DND-41 (cell line): ENCODE measurements at regions not wholly inside any gene's neighbourhood (a gene's known extent, or its start where the extent isn't known, plus 50 kb on each side); places are given as distances from the start of the nearest gene placed in this dataset.

Source experiments
- ATAC-seq: fragments of 200-7000 bp; cut with Tn5 transposase; 3 replicates; pipeline ENCODE4 v1.9.1; 2021; ENCODE audit warnings: low read depth; ENCODE audit not compliant: insufficient read depth
- DNase-seq: peaks from one replicate; pipeline ENCODE4 v3.0.0-alpha.2; 2020
- H2AFZ ChIP-seq: 2 replicates; pipeline ENCODE4 v1.6.0; 2012; ENCODE audit warnings: low read depth, low read length
- H3K27ac ChIP-seq: 2 replicates; pipeline ENCODE4 v1.5.1; 2012; ENCODE audit warnings: low read length, inconsistent platforms
- H3K27me3 ChIP-seq: fragments of 200-600 bp; sonication (generic); 2 replicates; pipeline ENCODE4 v1.6.0; 2012; ENCODE audit warnings: low read length, mild to moderate bottlenecking, inconsistent platforms; ENCODE audit not compliant: insufficient read depth, poor library complexity
- H3K36me3 ChIP-seq: 2 replicates; pipeline ENCODE4 v1.5.1; 2012; ENCODE audit warnings: low read length, inconsistent platforms; ENCODE audit not compliant: insufficient read depth
- H3K4me1 ChIP-seq: 2 replicates; pipeline ENCODE4 v1.5.1; 2012; ENCODE audit warnings: mild to moderate bottlenecking, low read length; ENCODE audit not compliant: insufficient read depth
- H3K4me2 ChIP-seq: 2 replicates; pipeline ENCODE4 v1.6.0; 2012; ENCODE audit warnings: mild to moderate bottlenecking, moderate library complexity, low read length, inconsistent platforms; ENCODE audit not compliant: insufficient read depth
- H3K4me3 ChIP-seq, 2 experiments: fragments of 200-600 bp in 1 of 2; shearing (Covaris generic) in 1 of 2; 2 replicates each; pipeline ENCODE4 v1.5.1; 2012 to 2016; ENCODE audit warnings: inconsistent platforms in 2 of 2, low read length in 2 of 2, mild to moderate bottlenecking in 2 of 2, low read depth in 1 of 2, moderate library complexity in 1 of 2
- H3K79me2 ChIP-seq: 2 replicates; pipeline ENCODE4 v1.6.0; 2012; ENCODE audit warnings: low read length, inconsistent platforms; ENCODE audit not compliant: insufficient read depth
- H3K9ac ChIP-seq: 2 replicates; pipeline ENCODE4 v1.6.0; 2012; ENCODE audit warnings: low read depth, mild to moderate bottlenecking, inconsistent platforms, low read length, moderate library complexity
- H3K9me3 ChIP-seq: 2 replicates; pipeline ENCODE4 v1.5.1; 2012; ENCODE audit warnings: low read length, moderate library complexity, mild to moderate bottlenecking, inconsistent platforms; ENCODE audit not compliant: insufficient read depth, severe bottlenecking
- H4K20me1 ChIP-seq: 2 replicates; pipeline ENCODE4 v1.6.0; 2012; ENCODE audit warnings: low read length; ENCODE audit not compliant: insufficient read depth
- EZH2 ChIP-seq: IDR thresholded peaks from 3 replicates; pipeline ENCODE4 v1.6.1; 2012; ENCODE audit warnings: borderline replicate concordance, low read depth, mild to moderate bottlenecking, moderate library complexity, low read length, inconsistent platforms; ENCODE audit not compliant: severe bottlenecking
- TF ChIP-seq, protein P1 (sequence below): IDR thresholded peaks from 2 replicates; pipeline ENCODE4 v1.5.1; 2012; ENCODE audit warnings: borderline replicate concordance, low read length, moderate library complexity, mild to moderate bottlenecking; ENCODE audit not compliant: poor library complexity, severe bottlenecking; ENCODE audit errors: extremely low read depth

DNA sequence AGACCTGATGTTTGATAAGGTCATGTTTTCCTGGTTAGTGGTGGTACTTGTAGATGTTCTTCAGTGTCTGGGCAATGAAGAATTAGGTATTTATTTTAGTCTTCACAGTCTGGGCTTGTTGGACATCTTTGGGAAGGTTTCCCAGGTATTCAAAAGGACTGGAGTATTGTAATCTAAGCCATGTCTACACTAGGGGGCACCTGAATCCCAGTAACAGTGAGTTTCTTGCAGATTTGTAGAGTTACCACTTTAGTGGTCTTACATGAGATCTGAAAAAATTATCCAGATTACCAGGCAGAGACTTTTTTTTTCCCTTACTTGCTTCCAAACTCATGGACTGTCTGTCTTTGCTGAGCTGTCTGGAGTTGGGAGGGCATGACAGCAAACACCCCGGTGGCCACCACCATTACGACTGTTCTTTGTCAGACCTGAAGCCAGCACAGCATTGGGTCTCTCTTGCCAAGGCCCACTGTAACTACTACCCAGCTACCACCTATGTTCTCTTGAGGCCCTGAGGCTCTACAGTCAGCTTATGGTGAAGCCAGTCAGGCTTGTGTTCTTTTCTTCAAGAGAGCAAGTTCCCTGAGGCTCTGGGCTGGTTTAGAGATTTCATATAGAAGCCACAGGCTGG lies 820.7 kb upstream of the FBXO33 start:
- Histone ChIP-seq H3K27ac (no peak overlapping the region), H4K20me1 (no peaks in the 10 kb centered on the region), H2AFZ (no peak overlapping the region), H3K27me3 (no peaks in the 10 kb centered on the region), H3K4me3 (no peak overlapping the region), H3K9ac (no peak overlapping the region), H3K9me3 (no peaks in the 10 kb centered on the region), H3K4me1 (no peaks in the 10 kb centered on the region), H3K36me3 (no peaks in the 10 kb centered on the region), H3K79me2 (no peaks in the 10 kb centered on the region), H3K4me2 (no peak overlapping the region)
- no peak for ATAC-seq
- no peak for TF ChIP-seq EZH2
- TF ChIP-seq, protein P1, sequence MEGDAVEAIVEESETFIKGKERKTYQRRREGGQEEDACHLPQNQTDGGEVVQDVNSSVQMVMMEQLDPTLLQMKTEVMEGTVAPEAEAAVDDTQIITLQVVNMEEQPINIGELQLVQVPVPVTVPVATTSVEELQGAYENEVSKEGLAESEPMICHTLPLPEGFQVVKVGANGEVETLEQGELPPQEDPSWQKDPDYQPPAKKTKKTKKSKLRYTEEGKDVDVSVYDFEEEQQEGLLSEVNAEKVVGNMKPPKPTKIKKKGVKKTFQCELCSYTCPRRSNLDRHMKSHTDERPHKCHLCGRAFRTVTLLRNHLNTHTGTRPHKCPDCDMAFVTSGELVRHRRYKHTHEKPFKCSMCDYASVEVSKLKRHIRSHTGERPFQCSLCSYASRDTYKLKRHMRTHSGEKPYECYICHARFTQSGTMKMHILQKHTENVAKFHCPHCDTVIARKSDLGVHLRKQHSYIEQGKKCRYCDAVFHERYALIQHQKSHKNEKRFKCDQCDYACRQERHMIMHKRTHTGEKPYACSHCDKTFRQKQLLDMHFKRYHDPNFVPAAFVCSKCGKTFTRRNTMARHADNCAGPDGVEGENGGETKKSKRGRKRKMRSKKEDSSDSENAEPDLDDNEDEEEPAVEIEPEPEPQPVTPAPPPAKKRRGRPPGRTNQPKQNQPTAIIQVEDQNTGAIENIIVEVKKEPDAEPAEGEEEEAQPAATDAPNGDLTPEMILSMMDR, result no peak
- DNase-seq, result no peak

DNA sequence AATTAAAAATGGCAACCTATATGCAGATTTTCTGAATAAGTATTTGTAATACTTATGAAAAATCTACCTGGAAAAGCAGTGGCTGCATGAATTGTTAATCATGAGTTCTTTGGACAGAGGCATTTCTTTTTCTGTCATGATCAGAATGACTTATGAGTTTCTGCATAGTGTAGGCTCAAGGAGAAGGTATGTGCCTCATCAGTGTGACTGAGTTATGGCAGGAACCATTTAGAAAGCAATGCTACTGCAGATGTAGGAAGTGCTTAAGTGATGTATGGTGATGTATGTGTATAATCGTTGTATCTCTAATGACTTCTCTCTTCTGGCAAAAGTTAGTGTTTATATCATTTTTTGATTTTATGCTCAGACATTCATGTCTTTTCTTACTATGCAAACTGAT lies 816.4 kb upstream of the FBXO33 start:
- Histone ChIP-seq H3K9me3 (no peaks in the 10 kb centered on the region), H3K4me2 (no peak overlapping the region), H4K20me1 (no peaks in the 10 kb centered on the region), H2AFZ (no peak overlapping the region), H3K79me2 (no peaks in the 10 kb centered on the region), H3K36me3 (no peaks in the 10 kb centered on the region), H3K9ac (no peak overlapping the region), H3K27me3 (no peaks in the 10 kb centered on the region), H3K4me3 (no peak overlapping the region), H3K27ac (no peak overlapping the region), H3K4me1 (no peaks in the 10 kb centered on the region)
- ATAC-seq, result no peak
- no peak for TF ChIP-seq EZH2
- TF ChIP-seq, protein P1, result no peak
- DNase-seq, result no peak

DNA sequence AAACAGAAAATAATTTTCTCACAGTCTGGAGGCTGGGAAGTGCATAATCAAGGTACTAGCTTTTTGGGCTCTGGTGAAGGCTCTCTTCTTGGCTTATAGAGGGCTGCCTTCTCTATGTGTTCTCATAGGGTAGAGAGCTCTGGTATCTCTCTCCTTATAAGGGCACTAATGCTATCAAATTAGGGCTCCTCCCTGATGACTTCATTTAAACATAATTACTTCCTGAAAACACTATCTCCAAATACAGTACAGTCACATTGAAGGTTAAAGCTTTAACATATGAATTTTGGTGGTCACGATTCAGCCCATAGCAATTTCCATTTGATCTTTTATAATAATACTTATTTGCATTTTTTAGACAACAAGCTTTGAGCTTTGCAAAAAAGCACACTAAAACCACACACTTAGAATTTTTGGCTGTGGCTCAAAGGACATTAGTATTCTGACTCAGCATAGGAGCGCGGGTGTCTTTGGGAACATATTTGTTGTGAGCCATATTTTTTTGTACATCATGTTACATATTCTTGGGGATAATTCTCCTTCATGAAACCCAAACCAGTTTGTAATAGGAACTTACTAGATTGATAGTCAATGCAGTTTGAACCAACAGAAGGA lies 808.1 kb upstream of the FBXO33 start:
- Histone ChIP-seq H3K27ac (no peak overlapping the region), H3K4me1 (no peaks in the 10 kb centered on the region), H3K9me3 (peaks cover 4% of the 10 kb centered on the region), H4K20me1 (no peaks in the 10 kb centered on the region), H3K4me3 (no peak overlapping the region), H3K79me2 (no peaks in the 10 kb centered on the region), H3K4me2 (no peak overlapping the region), H2AFZ (no peak overlapping the region), H3K9ac (no peak overlapping the region), H3K36me3 (no peaks in the 10 kb centered on the region), H3K27me3 (no peaks in the 10 kb centered on the region)
- no peak for DNase-seq
- TF ChIP-seq EZH2, result no peak
- ATAC-seq, result no peak

DNA sequence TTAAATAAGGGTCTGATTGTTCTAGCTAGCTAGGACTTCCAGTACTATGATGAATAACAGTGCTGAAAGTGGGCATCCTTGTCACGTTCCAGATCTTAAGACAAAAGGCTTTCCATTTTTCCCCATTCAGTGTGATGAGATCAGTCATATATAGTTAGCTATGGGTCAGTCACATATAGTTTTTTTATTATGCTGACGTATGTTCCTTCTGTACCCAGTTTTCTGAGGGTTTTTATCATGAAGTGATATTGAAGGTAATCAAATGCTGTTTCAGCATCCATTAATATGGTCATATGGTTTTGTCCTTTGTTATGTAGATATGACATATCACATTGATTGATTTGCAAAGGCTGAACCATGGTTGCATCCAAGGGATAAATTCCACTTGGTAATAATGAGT lies 800.1 kb upstream of the FBXO33 start:
- DNase-seq, result no peak
- Histone ChIP-seq H3K4me2 (no peak overlapping the region), H3K9me3 (peaks cover 6% of the 10 kb centered on the region)

More for the DNA sequence above, 800.1 kb upstream of the FBXO33 start:
- H2AFZ ChIP-seq, result no peak overlapping the region
- H3K27ac ChIP-seq, result no peak overlapping the region
- no peak overlapping the region for H3K4me3 ChIP-seq
- ATAC-seq, result no peak
- TF ChIP-seq EZH2, result no peak
- TF ChIP-seq, protein P1, result no peak
- no peaks in the 10 kb centered on the region for H3K27me3 ChIP-seq
- no peaks in the 10 kb centered on the region for H3K36me3 ChIP-seq
- H3K4me1 ChIP-seq, result no peaks in the 10 kb centered on the region
- H4K20me1 ChIP-seq, result no peaks in the 10 kb centered on the region
- no peak overlapping the region for H3K9ac ChIP-seq
- no peaks in the 10 kb centered on the region for H3K79me2 ChIP-seq
